HEK293T (cell line): ENCODE measurements at regions not wholly inside any gene's neighbourhood (a gene's known extent, or its start where the extent isn't known, plus 50 kb on each side); places are given as distances from the start of the nearest gene placed in this dataset.

ENCODE experiments used
- BHLHE40 ChIP-seq: fragments of 450-650 bp; IDR thresholded peaks from 2 replicates; pipeline ENCODE4 v1.6.1; 2016; ENCODE audit warnings: mild to moderate bottlenecking, moderate library complexity, borderline replicate concordance
- CTBP1 ChIP-seq: fragments of 450-650 bp; IDR thresholded peaks from 2 replicates; pipeline ENCODE4 v1.6.1; 2016; ENCODE audit warnings: borderline replicate concordance
- ELF4 ChIP-seq: fragments of 450-650 bp; IDR thresholded peaks from 2 replicates; pipeline ENCODE4 v1.6.1; 2017; ENCODE audit warnings: antibody characterized with exemption
- FOXK2 ChIP-seq: fragments of 450-650 bp; IDR thresholded peaks from 2 replicates; pipeline ENCODE4 v1.6.1; 2016; ENCODE audit warnings: mild to moderate bottlenecking
- FOXM1 ChIP-seq: fragments of 450-650 bp; IDR thresholded peaks from 2 replicates; pipeline ENCODE4 v1.6.1; 2017; ENCODE audit warnings: mild to moderate bottlenecking, borderline replicate concordance
- L3MBTL2 ChIP-seq: fragments of 450-650 bp; conservative IDR thresholded peaks from 2 replicates; pipeline ENCODE4 v1.6.1; 2016; ENCODE audit warnings: mild to moderate bottlenecking
- LEF1 ChIP-seq: fragments of 450-650 bp; IDR thresholded peaks from 2 replicates; pipeline ENCODE4 v1.6.1; 2017; ENCODE audit warnings: mild to moderate bottlenecking, borderline replicate concordance
- NFRKB ChIP-seq: fragments of 450-650 bp; IDR thresholded peaks from 2 replicates; pipeline ENCODE4 v1.6.1; 2016; ENCODE audit warnings: mild to moderate bottlenecking, moderate library complexity
- ZNF384 ChIP-seq: fragments of 450-650 bp; IDR thresholded peaks from 2 replicates; pipeline ENCODE4 v1.6.1; 2016

DNA sequence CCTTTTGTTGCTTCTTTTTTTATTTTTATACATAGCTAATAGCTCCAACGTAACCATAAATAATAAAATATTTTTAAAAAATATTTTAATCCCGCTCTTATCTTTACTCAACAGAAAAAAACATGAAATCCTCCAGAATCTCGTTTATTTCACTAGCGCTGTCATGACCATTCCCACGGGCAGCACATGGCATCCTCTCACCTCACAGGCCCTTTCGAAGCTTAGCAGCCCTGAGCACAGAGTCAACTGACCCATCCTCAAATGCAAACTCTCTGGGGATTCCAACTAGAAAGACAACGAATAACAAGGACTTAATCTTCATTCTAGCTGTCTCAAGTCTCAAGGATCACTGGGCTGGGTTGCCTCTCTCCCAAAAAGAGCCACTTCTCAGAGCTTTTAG, 285.9 kb upstream of the PPARGC1A start:
- TF ChIP-seq L3MBTL2: no peak
- no peak for TF ChIP-seq FOXK2
- TF ChIP-seq LEF1: no peak
- no peak for TF ChIP-seq CTBP1
- no peak for TF ChIP-seq NFRKB
- TF ChIP-seq BHLHE40: no peak
- TF ChIP-seq ZNF384: no peak
- TF ChIP-seq ELF4: no peak
- TF ChIP-seq FOXM1: no peak
